IMR-90 (cell line): ENCODE measurements at regions not wholly inside any gene's neighbourhood (a gene's known extent, or its start where the extent isn't known, plus 50 kb on each side); places are given as distances from the start of the nearest gene placed in this dataset.

ENCODE experiments used
- ATAC-seq: fragments of 200-7000 bp; cut with Tn5 transposase; 2 replicates; pipeline ENCODE4 v1.9.1; 2020; ENCODE audit warnings: low read depth, mild to moderate bottlenecking, moderate library complexity
- BruUV-seq: library from RNA; stranded (reverse); fragments of 400-500 nt; replicated peaks from 2 replicates; lab custom pipeline; 2021; lab: Mats Ljungman, UMichigan
- CTCF ChIA-PET: fragments of 300-600 bp; formaldehyde crosslinking; extraction: SDS; loops from one replicate; lab custom pipeline; 2021; ENCODE audit warnings: antibody characterized with exemption; lab: Yijun Ruan, JAX
- POLR2A ChIA-PET: fragments of 300-600 bp; sonication (Branson Sonifier 250); formaldehyde crosslinking; loops from one replicate; lab custom pipeline; 2022; ENCODE audit warnings: antibody characterized with exemption; ENCODE audit not compliant: unreplicated experiment; lab: Charles Lee
- DNase-seq: peaks from one replicate; pipeline ENCODE4 v3.0.0; 2013
- H2AFZ ChIP-seq: replicated peaks from 2 replicates; pipeline ENCODE3; 2013; ENCODE audit warnings: low read length, mild to moderate bottlenecking; ENCODE audit not compliant: poor library complexity
- H2AK5ac ChIP-seq: 2 replicates; pipeline ENCODE4 v1.6.1; 2013; ENCODE audit warnings: low read depth, low read length, inconsistent platforms
- H2AK9ac ChIP-seq: replicated peaks from 2 replicates; pipeline ENCODE3; 2013; ENCODE audit warnings: mild to moderate bottlenecking, low read depth, low read length, moderate library complexity; ENCODE audit not compliant: poor library complexity
- H2BK120ac ChIP-seq: 2 replicates; pipeline ENCODE4 v1.6.1; 2013; ENCODE audit warnings: low read depth, low read length, inconsistent platforms
- H2BK15ac ChIP-seq: 3 replicates; pipeline ENCODE4 v1.6.1; 2013; ENCODE audit warnings: low read depth, low read length, inconsistent platforms
- H2BK20ac ChIP-seq: 2 replicates; pipeline ENCODE4 v1.6.1; 2013; ENCODE audit warnings: low read depth, mild to moderate bottlenecking, inconsistent platforms, low read length, moderate library complexity
- H2BK5ac ChIP-seq: 2 replicates; pipeline ENCODE4 v1.6.1; 2013; ENCODE audit warnings: mild to moderate bottlenecking, low read depth, low read length, inconsistent platforms; ENCODE audit not compliant: poor library complexity, severe bottlenecking
- H3K14ac ChIP-seq: replicated peaks from 2 replicates; pipeline ENCODE4 v1.6.1; 2013; ENCODE audit warnings: low read depth, low read length, inconsistent platforms
- H3K18ac ChIP-seq: 2 replicates; pipeline ENCODE4 v1.6.1; 2013; ENCODE audit warnings: low read depth, low read length, control low read depth
- H3K23ac ChIP-seq: 2 replicates; pipeline ENCODE4 v1.6.1; 2013; ENCODE audit warnings: low read depth, low read length, inconsistent platforms
- H3K27ac ChIP-seq: 2 replicates; pipeline ENCODE4 v1.5.1; 2013; ENCODE audit warnings: mild to moderate bottlenecking, control low read depth, low read length; ENCODE audit not compliant: insufficient read depth
- H3K27me3 ChIP-seq: 2 replicates; pipeline ENCODE4 v1.6.1; 2013; ENCODE audit warnings: low read length; ENCODE audit not compliant: control insufficient read depth, insufficient read depth
- H3K36me3 ChIP-seq: 2 replicates; pipeline ENCODE4 v1.6.1; 2013; ENCODE audit warnings: low read length, mixed read lengths; ENCODE audit not compliant: control insufficient read depth, insufficient read depth
- H3K4ac ChIP-seq: 2 replicates; pipeline ENCODE4 v1.6.1; 2013; ENCODE audit warnings: low read depth, low read length, inconsistent platforms
- H3K4me1 ChIP-seq: 2 replicates; pipeline ENCODE4 v1.6.1; 2013; ENCODE audit warnings: low read length, mixed read lengths; ENCODE audit not compliant: control insufficient read depth, insufficient read depth
- H3K4me2 ChIP-seq: 2 replicates; pipeline ENCODE4 v1.6.1; 2013; ENCODE audit warnings: low read depth, mild to moderate bottlenecking, control low read depth, low read length, moderate library complexity
- H3K4me3 ChIP-seq: 2 replicates; pipeline ENCODE4 v1.5.1; 2013; ENCODE audit warnings: low read depth, mild to moderate bottlenecking, control low read depth, low read length, moderate library complexity; ENCODE audit not compliant: insufficient read depth
- H3K56ac ChIP-seq: 2 replicates; pipeline ENCODE4 v1.6.1; 2013; ENCODE audit warnings: low read length, inconsistent platforms; ENCODE audit not compliant: insufficient read depth; ENCODE audit errors: extremely low read depth
- H3K79me1 ChIP-seq, 2 experiments: 2 replicates each; pipeline ENCODE4 v1.6.1; 2013; ENCODE audit warnings: low read length in 2 of 2, inconsistent platforms in 1 of 2, low read depth in 1 of 2
- H3K9ac ChIP-seq: 2 replicates; pipeline ENCODE4 v1.6.1; 2013; ENCODE audit warnings: low read depth, low read length, control low read depth
- H3K9me1 ChIP-seq: 2 replicates; pipeline ENCODE4 v1.6.1; 2013; ENCODE audit warnings: low read length, inconsistent platforms; ENCODE audit not compliant: insufficient read depth
- H3K9me3 ChIP-seq: 2 replicates; pipeline ENCODE4 v1.6.1; 2013; ENCODE audit warnings: low read length; ENCODE audit not compliant: control insufficient read depth, insufficient read depth
- H4K20me1 ChIP-seq: 2 replicates; pipeline ENCODE4 v1.6.1; 2013; ENCODE audit warnings: low read length, inconsistent platforms; ENCODE audit not compliant: insufficient read depth
- H4K5ac ChIP-seq: 2 replicates; pipeline ENCODE4 v1.6.1; 2013; ENCODE audit warnings: mild to moderate bottlenecking, low read depth, low read length, control low read depth
- H4K8ac ChIP-seq, 2 experiments: 2 replicates each; pipeline ENCODE4 v1.6.1; 2013; ENCODE audit warnings: low read depth in 2 of 2, low read length in 2 of 2, control low read depth in 1 of 2, inconsistent platforms in 1 of 2
- H4K91ac ChIP-seq: 2 replicates; pipeline ENCODE4 v1.6.1; 2013; ENCODE audit warnings: low read depth, low read length, inconsistent platforms; ENCODE audit not compliant: insufficient read depth
- BHLHE40 ChIP-seq: fragments of 150-350 bp; IDR thresholded peaks from 2 replicates; pipeline ENCODE4 v1.6.1; 2016; ENCODE audit warnings: mild to moderate bottlenecking, low read depth, low read length
- CEBPB ChIP-seq: IDR thresholded peaks from 2 replicates; pipeline ENCODE4 v1.6.1; 2012; ENCODE audit warnings: low read depth, low read length, improper control_type of control experiment
- CHD1 ChIP-seq: IDR thresholded peaks from 2 replicates; pipeline ENCODE4 v1.6.1; 2012; ENCODE audit warnings: low read depth, low read length, improper control_type of control experiment
- CTCF ChIP-seq: conservative IDR thresholded peaks from 2 replicates; pipeline ENCODE4 v1.5.1; 2012; ENCODE audit warnings: mild to moderate bottlenecking, low read depth, low read length, improper control_type of control experiment
- ELK1 ChIP-seq: fragments of 150-350 bp; IDR thresholded peaks from 2 replicates; pipeline ENCODE4 v1.6.1; 2016; ENCODE audit warnings: low read depth, mild to moderate bottlenecking, low read length, moderate library complexity, borderline replicate concordance
- FOS ChIP-seq: fragments of 150-350 bp; IDR thresholded peaks from 2 replicates; pipeline ENCODE4 v1.6.1; 2016; ENCODE audit warnings: low read depth, low read length
- MAFK ChIP-seq: IDR thresholded peaks from 2 replicates; pipeline ENCODE4 v1.6.1; 2012; ENCODE audit warnings: low read depth, low read length, improper control_type of control experiment
- MAZ ChIP-seq: IDR thresholded peaks from 2 replicates; pipeline ENCODE4 v1.6.1; 2012; ENCODE audit warnings: low read depth, mild to moderate bottlenecking, low read length, improper control_type of control experiment, moderate library complexity, borderline replicate concordance
- MXI1 ChIP-seq: IDR thresholded peaks from 2 replicates; pipeline ENCODE4 v1.6.1; 2012; ENCODE audit warnings: low read depth, mild to moderate bottlenecking, low read length, moderate library complexity, borderline replicate concordance
- NFE2L2 ChIP-seq: fragments of 150-350 bp; IDR thresholded peaks from 2 replicates; pipeline ENCODE4 v1.6.1; 2016; ENCODE audit warnings: low read depth, mild to moderate bottlenecking, low read length
- POLR2A ChIP-seq: IDR thresholded peaks from 2 replicates; pipeline ENCODE4 v1.6.1; 2012; ENCODE audit warnings: mild to moderate bottlenecking, low read depth, low read length
- RAD21 ChIP-seq: IDR thresholded peaks from 2 replicates; pipeline ENCODE4 v1.6.1; 2012; ENCODE audit warnings: low read length, improper control_type of control experiment
- RCOR1 ChIP-seq: IDR thresholded peaks from 2 replicates; pipeline ENCODE4 v1.6.1; 2012; ENCODE audit warnings: mild to moderate bottlenecking, low read length, improper control_type of control experiment; ENCODE audit not compliant: insufficient replicate concordance
- RFX5 ChIP-seq: IDR thresholded peaks from 2 replicates; pipeline ENCODE4 v1.8.0; 2012; ENCODE audit warnings: low read depth, mild to moderate bottlenecking, low read length, moderate library complexity
- SMC3 ChIP-seq: fragments of 150-350 bp; IDR thresholded peaks from 2 replicates; pipeline ENCODE4 v1.6.1; 2016; ENCODE audit warnings: low read depth, mild to moderate bottlenecking, antibody characterized with exemption, low read length, moderate library complexity
- USF2 ChIP-seq: fragments of 150-350 bp; IDR thresholded peaks from 2 replicates; pipeline ENCODE4 v1.6.1; 2017; ENCODE audit warnings: mild to moderate bottlenecking, antibody characterized with exemption, low read length, low read depth
- WGBS, 2 experiments: methylation state at CpG; one replicate each; pipeline versions ENCODE4 v1.1.5 to v1.1.7; 2013; ENCODE audit warnings: missing lambda C conversion rate in 2 of 2; ENCODE audit not compliant: insufficient read length in 1 of 2; ENCODE audit errors: extremely low coverage in 2 of 2; 5-methylcytosine and 5-hydroxymethylcytosine counted together
- dilution Hi-C: fragments of 300-500 bp; cut with HindIII; formaldehyde crosslinking; loops from one replicate; pipeline ENCODE4 v1.14.3; 2018; ENCODE audit warnings: low sequenced_read_pairs; ENCODE audit not compliant: unreplicated experiment
- in situ Hi-C: fragments of 300-500 bp; cut with MboI; formaldehyde crosslinking; loops from 3 replicates; pipeline ENCODE4 v1.14.3; 2019; ENCODE audit warnings: low sequenced_read_pairs, inconsistent platforms, mixed read lengths
- intact Hi-C: fragments of 100-400 bp; cut with micrococcal nuclease; formaldehyde crosslinking; loops from 2 replicates; pipeline ENCODE4 v1.10.0; 2022

GRCh38 chr12:61629702-61630101 is 630.5 kb upstream of the USP15 start:
- Histone ChIP-seq H3K23ac (no peak overlapping the region), H3K56ac (no peak overlapping the region), H2BK20ac (no peak overlapping the region), H2AK9ac (no peak overlapping the region), H3K4me2 (no peak overlapping the region), H2BK120ac (no peak overlapping the region), H3K14ac (no peak overlapping the region), H3K36me3 (no peaks in the 10 kb centered on the region), H4K8ac (no peak overlapping the region), H3K4me3 (no peak overlapping the region), H3K9me3 (no peaks in the 10 kb centered on the region; the same call in 1 of the 2 replicates), H3K4ac (no peak overlapping the region), H3K18ac (no peak overlapping the region), H3K9ac (no peak overlapping the region), H2BK15ac (no peak overlapping the region), H3K4me1 (no peaks in the 10 kb centered on the region), H2AFZ (no peak overlapping the region), H3K9me1 (no peaks in the 10 kb centered on the region), H3K27ac (no peak overlapping the region), H4K5ac (no peak overlapping the region), H3K79me1 (no peaks in the 10 kb centered on the region), H2AK5ac (no peak overlapping the region), H4K20me1 (no peaks in the 10 kb centered on the region), H3K27me3 (no peaks in the 10 kb centered on the region), H2BK5ac (no peak overlapping the region), H4K91ac (no peak overlapping the region)
- BruUV-seq: no TSS peak
- ATAC-seq (no peak), DNase-seq (no peak)
- intact Hi-C loops: no loop called here
- ChIA-PET POLR2A (no interaction called here), CTCF (no interaction called here)
- no CpG with 5 or more reads among the region's 2 CpGs for WGBS, 2 experiments
- in situ Hi-C loops: no loop called here
- dilution Hi-C loops: no loop called here
- TF ChIP-seq FOS (no peak), CHD1 (no peak), MXI1 (no peak), RFX5 (no peak), POLR2A (no peak), MAFK (no peak), MAZ (no peak), CEBPB (no peak), CTCF (no peak), SMC3 (no peak), RAD21 (no peak), ELK1 (no peak), NFE2L2 (no peak), USF2 (no peak), BHLHE40 (no peak), RCOR1 (no peak)
